ENCODE measurements at regions not wholly inside any gene's neighbourhood (a gene's known extent, or its start where the extent isn't known, plus 50 kb on each side); places are given as distances from the start of the nearest gene placed in this dataset.

GRCh38 chr6:62367601-62368000 is 81.6 kb upstream of the KHDRBS2 start:
- no peak overlapping the region for H3K4me3 ChIP-seq
- H3K4me1 ChIP-seq, result no peaks in the 10 kb centered on the region
- H3K9me3 ChIP-seq, result no peaks in the 10 kb centered on the region
- DNase-seq (ENCODE audit: low spot score in 2 of 2), result no peak
- TF ChIP-seq CTCF (IDR thresholded peaks at IDR 0.05), result no peak
- intact Hi-C loops (cut with DNase I), result no loop called here
- H3K36me3 ChIP-seq, result no peaks in the 10 kb centered on the region
- H3K27me3 ChIP-seq, result no peaks in the 10 kb centered on the region
- no peak overlapping the region for H3K27ac ChIP-seq

DNA sequence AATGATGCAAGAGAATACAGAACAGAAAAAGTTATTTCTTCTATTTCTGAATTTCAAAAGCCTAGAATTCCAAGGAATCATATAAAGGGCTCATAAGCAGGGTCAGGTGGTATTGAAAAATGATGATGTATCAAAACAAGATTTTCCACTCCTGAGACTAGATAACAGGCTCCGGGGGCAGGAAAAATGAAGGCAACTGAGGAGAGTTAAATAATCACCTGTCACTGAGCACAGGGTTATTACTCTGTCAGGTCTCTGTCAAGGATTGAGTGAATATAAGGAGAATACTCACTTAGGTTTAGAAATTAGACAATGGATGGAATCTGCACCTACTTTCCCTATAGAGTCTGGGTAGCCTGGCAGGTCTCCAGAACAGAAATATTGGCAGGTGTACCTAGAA is 76.1 kb upstream of the KHDRBS2 start:
- intact Hi-C loops (cut with DNase I), result no loop called here
- no peak for TF ChIP-seq CTCF (IDR thresholded peaks at IDR 0.05)
- DNase-seq (ENCODE audit: low spot score in 2 of 2), result no peak

GRCh38 chr6:62357835-62358234 is 71.8 kb upstream of the KHDRBS2 start:
- Histone ChIP-seq H3K27ac (no peak overlapping the region), H3K4me3 (no peak overlapping the region), H3K4me1 (no peaks in the 10 kb centered on the region), H3K9me3 (no peaks in the 10 kb centered on the region), H3K36me3 (no peaks in the 10 kb centered on the region), H3K27me3 (no peaks in the 10 kb centered on the region)
- no peak for DNase-seq (ENCODE audit: low spot score in 2 of 2)
- intact Hi-C loops (cut with DNase I), result no loop called here
- no peak for TF ChIP-seq CTCF (IDR thresholded peaks at IDR 0.05)

More for the DNA sequence above, 76.1 kb upstream of the KHDRBS2 start:
- no peak overlapping the region for H3K27ac ChIP-seq
- no peaks in the 10 kb centered on the region for H3K27me3 ChIP-seq
- no peaks in the 10 kb centered on the region for H3K36me3 ChIP-seq
- H3K9me3 ChIP-seq, result no peaks in the 10 kb centered on the region
- H3K4me1 ChIP-seq, result no peaks in the 10 kb centered on the region
- no peak overlapping the region for H3K4me3 ChIP-seq

DNA sequence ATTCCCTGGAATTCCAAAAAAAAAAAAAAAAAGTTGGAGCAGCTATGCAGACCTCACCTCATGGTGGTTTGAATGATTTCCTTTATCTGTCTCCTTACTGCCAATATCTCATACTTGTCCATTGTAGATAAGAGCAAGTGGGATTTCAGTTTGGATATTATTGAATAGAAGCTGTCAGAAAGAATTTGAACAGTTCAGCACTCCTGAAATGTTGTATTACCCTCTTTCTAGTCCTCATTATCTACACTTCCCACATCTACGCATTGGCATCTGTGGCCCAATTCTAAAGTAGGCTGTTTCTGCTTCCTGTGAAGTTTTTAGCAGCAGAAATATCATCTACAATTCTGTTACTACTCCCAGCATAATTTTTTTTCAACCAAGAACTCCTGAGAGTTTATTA is 68.2 kb upstream of the KHDRBS2 start:
- Histone ChIP-seq H3K27me3 (no peaks in the 10 kb centered on the region), H3K4me3 (no peak overlapping the region), H3K4me1 (no peaks in the 10 kb centered on the region), H3K9me3 (no peaks in the 10 kb centered on the region), H3K27ac (no peak overlapping the region), H3K36me3 (no peaks in the 10 kb centered on the region)
- TF ChIP-seq CTCF (IDR thresholded peaks at IDR 0.05), result no peak
- intact Hi-C loops (cut with DNase I), result no loop called here
- no peak for DNase-seq (ENCODE audit: low spot score in 2 of 2)

GRCh38 chr6:62345962-62346689 is 60.1 kb upstream of the KHDRBS2 start:
- Histone ChIP-seq H3K4me1 (no peaks in the 10 kb centered on the region), H3K27me3 (no peaks in the 10 kb centered on the region), H3K4me3 (no peak overlapping the region), H3K27ac (no peak overlapping the region), H3K9me3 (no peaks in the 10 kb centered on the region), H3K36me3 (no peaks in the 10 kb centered on the region)
- intact Hi-C loops (cut with DNase I), result no loop called here
- no peak for TF ChIP-seq CTCF (IDR thresholded peaks at IDR 0.05)
- no peak for DNase-seq (ENCODE audit: low spot score in 2 of 2)

DNA sequence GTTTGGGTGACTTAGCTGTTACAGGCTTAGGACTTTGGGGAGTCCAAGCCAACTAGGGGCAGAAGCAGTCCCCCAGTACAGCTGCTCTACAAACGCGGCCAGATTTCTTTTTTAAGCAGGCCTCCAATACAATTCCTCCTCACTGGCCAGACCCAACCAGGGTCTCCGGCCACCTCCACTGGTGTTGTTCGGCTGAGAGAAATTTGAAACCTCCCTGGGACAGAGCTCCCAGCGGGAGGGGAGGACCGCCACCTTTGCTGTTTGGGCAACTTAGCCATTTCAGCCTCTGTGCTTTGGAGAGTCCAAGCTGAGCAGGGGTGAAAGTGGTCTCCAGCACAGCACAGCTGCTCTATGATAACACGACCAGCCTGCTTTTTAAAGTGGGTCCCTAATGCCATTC is 59.4 kb upstream of the KHDRBS2 start:
- Histone ChIP-seq H3K27ac (no peak overlapping the region), H3K4me3 (no peak overlapping the region), H3K9me3 (no peaks in the 10 kb centered on the region), H3K36me3 (no peaks in the 10 kb centered on the region), H3K4me1 (no peaks in the 10 kb centered on the region), H3K27me3 (no peaks in the 10 kb centered on the region)
- DNase-seq (ENCODE audit: low spot score in 2 of 2), result no peak
- no peak for TF ChIP-seq CTCF (IDR thresholded peaks at IDR 0.05)
- intact Hi-C loops (cut with DNase I), result no loop called here

All from ascending aorta (tissue), 2 donors.